PC-3 (cell line): ENCODE measurements at regions not wholly inside any gene's neighbourhood (a gene's known extent, or its start where the extent isn't known, plus 50 kb on each side); places are given as distances from the start of the nearest gene placed in this dataset.

Experiments used
- EZH2 ChIP-seq: fragments of 300-600 bp; sonication (generic); IDR thresholded peaks from one replicate; pipeline ENCODE4 v1.6.1; 2017; ENCODE audit warnings: antibody characterized with exemption, mild to moderate bottlenecking, low read length; ENCODE audit not compliant: unreplicated experiment
- EZH2phosphoT487 ChIP-seq: fragments of 300-600 bp; sonication (generic); IDR thresholded peaks from 2 replicates; pipeline ENCODE4 v1.6.1; 2018; ENCODE audit warnings: mild to moderate bottlenecking, antibody characterized with exemption, low read length, borderline replicate concordance
- TF ChIP-seq, protein P1 (sequence below): fragments of 300-600 bp; sonication (generic); conservative IDR thresholded peaks from 2 replicates; pipeline ENCODE4 v1.5.1; 2017; ENCODE audit warnings: antibody characterized with exemption, low read depth, mild to moderate bottlenecking, low read length

DNA sequence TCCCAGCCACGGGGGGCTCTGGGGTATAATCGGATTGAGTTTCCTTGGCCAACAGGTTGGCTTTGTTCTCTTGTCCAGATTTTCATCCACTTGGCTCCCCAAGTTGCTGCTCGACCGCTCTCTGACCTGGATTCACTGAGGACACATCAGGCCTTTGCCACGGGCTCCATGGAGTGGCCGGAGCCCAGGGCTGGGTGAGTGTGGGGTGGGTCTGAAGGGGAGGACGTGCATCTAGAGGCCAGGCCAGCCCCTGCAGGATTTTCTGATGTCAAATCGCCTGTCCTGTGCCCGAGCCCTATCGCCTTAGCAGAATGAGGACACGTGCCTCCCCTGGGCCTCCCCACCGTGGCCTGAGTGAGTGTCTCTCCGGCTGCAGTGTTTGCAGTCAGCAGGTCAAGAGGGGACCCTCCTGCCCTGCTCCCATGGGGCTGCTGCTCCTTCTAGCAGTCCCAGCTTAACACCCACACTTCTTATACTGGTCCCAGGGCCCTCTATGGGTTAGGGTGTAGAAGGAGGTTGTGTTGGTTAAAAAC lies 89.1 kb upstream of the BOD1 start:
- no peak for TF ChIP-seq EZH2phosphoT487
- TF ChIP-seq, protein P1, sequence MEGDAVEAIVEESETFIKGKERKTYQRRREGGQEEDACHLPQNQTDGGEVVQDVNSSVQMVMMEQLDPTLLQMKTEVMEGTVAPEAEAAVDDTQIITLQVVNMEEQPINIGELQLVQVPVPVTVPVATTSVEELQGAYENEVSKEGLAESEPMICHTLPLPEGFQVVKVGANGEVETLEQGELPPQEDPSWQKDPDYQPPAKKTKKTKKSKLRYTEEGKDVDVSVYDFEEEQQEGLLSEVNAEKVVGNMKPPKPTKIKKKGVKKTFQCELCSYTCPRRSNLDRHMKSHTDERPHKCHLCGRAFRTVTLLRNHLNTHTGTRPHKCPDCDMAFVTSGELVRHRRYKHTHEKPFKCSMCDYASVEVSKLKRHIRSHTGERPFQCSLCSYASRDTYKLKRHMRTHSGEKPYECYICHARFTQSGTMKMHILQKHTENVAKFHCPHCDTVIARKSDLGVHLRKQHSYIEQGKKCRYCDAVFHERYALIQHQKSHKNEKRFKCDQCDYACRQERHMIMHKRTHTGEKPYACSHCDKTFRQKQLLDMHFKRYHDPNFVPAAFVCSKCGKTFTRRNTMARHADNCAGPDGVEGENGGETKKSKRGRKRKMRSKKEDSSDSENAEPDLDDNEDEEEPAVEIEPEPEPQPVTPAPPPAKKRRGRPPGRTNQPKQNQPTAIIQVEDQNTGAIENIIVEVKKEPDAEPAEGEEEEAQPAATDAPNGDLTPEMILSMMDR: no peak
- TF ChIP-seq EZH2: no peak
